Smooth muscle cell (in vitro differentiated cells): ENCODE measurements at regions not wholly inside any gene's neighbourhood (a gene's known extent, or its start where the extent isn't known, plus 50 kb on each side); places are given as distances from the start of the nearest gene placed in this dataset.

Source experiments
- DNase-seq: peaks from one replicate; lab custom pipeline; 2025; ENCODE audit not compliant: unreplicated experiment; lab: John Stamatoyannopoulos, UW
- H2AFZ ChIP-seq: fragments of 200-600 bp; sonication (generic); 2 replicates; pipeline ENCODE4 v1.6.0; 2016; ENCODE audit warnings: antibody characterized with exemption, low read depth, mild to moderate bottlenecking
- H3F3A ChIP-seq: fragments of 200-600 bp; sonication (generic); 2 replicates; pipeline ENCODE4 v1.6.0; 2017; ENCODE audit warnings: antibody characterized with exemption, low read depth
- H3K27ac ChIP-seq: fragments of 200-600 bp; sonication (generic); 2 replicates; pipeline ENCODE4 v1.5.1; 2016; ENCODE audit warnings: low read depth, mild to moderate bottlenecking
- H3K27me3 ChIP-seq: fragments of 200-600 bp; sonication (generic); 2 replicates; pipeline ENCODE4 v1.6.1; 2016; ENCODE audit warnings: low read depth, mild to moderate bottlenecking
- H3K36me3 ChIP-seq: fragments of 200-600 bp; sonication (generic); 2 replicates; pipeline ENCODE4 v1.5.1; 2016; ENCODE audit warnings: low read depth
- H3K4me1 ChIP-seq: fragments of 200-600 bp; sonication (generic); 2 replicates; pipeline ENCODE4 v1.5.1; 2016; ENCODE audit warnings: low read depth
- H3K4me2 ChIP-seq: fragments of 200-600 bp; sonication (generic); 2 replicates; pipeline ENCODE4 v1.6.0; 2016; ENCODE audit warnings: mild to moderate bottlenecking
- H3K4me3 ChIP-seq: fragments of 200-600 bp; sonication (generic); 2 replicates; pipeline ENCODE4 v1.5.1; 2016; ENCODE audit warnings: mild to moderate bottlenecking
- H3K79me2 ChIP-seq: fragments of 200-600 bp; sonication (generic); 2 replicates; pipeline ENCODE4 v1.6.0; 2016; ENCODE audit warnings: low read depth, mild to moderate bottlenecking
- H3K9ac ChIP-seq: fragments of 200-600 bp; sonication (generic); 2 replicates; pipeline ENCODE4 v1.6.0; 2016; ENCODE audit warnings: low read depth
- H3K9me3 ChIP-seq: fragments of 200-600 bp; sonication (generic); replicated peaks from 2 replicates; pipeline ENCODE4 v1.5.1; 2016; ENCODE audit warnings: low read depth
- H4K20me1 ChIP-seq: fragments of 200-600 bp; sonication (generic); 2 replicates; pipeline ENCODE4 v1.6.0; 2016; ENCODE audit warnings: low read depth
- WGBS: methylation state at CpG from one replicate; pipeline ENCODE4 v1.1.7; 2016; ENCODE audit warnings: low lambda C conversion rate; 5-methylcytosine and 5-hydroxymethylcytosine counted together
- TF ChIP-seq, protein P1 (sequence below): fragments of 200-600 bp; sonication (generic); IDR thresholded peaks from 2 replicates; pipeline ENCODE4 v1.5.1; 2017; ENCODE audit warnings: borderline replicate concordance, mild to moderate bottlenecking, antibody characterized with exemption; ENCODE audit not compliant: insufficient read depth, poor library complexity, severe bottlenecking

- Histone ChIP-seq H3K4me2 (no peak overlapping the region), H2AFZ (no peak overlapping the region), H4K20me1 (no peaks in the 10 kb centered on the region), H3K9ac (no peak overlapping the region), H3K27me3 (no peaks in the 10 kb centered on the region), H3K79me2 (no peaks in the 10 kb centered on the region), H3K27ac (no peak overlapping the region), H3F3A (no peaks in the 10 kb centered on the region), H3K36me3 (no peaks in the 10 kb centered on the region), H3K4me3 (no peak overlapping the region), H3K9me3 (no peaks in the 10 kb centered on the region), H3K4me1 (peaks cover 20% of the 10 kb centered on the region)
- DNase-seq: no peak
- 59% methylated on average over 2 of the region's 2 CpGs for WGBS
- TF ChIP-seq, protein P1, sequence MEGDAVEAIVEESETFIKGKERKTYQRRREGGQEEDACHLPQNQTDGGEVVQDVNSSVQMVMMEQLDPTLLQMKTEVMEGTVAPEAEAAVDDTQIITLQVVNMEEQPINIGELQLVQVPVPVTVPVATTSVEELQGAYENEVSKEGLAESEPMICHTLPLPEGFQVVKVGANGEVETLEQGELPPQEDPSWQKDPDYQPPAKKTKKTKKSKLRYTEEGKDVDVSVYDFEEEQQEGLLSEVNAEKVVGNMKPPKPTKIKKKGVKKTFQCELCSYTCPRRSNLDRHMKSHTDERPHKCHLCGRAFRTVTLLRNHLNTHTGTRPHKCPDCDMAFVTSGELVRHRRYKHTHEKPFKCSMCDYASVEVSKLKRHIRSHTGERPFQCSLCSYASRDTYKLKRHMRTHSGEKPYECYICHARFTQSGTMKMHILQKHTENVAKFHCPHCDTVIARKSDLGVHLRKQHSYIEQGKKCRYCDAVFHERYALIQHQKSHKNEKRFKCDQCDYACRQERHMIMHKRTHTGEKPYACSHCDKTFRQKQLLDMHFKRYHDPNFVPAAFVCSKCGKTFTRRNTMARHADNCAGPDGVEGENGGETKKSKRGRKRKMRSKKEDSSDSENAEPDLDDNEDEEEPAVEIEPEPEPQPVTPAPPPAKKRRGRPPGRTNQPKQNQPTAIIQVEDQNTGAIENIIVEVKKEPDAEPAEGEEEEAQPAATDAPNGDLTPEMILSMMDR: no peak
Observed at GRCh38 chr7:15781944-15782343, 95.5 kb upstream of the MEOX2 start.

- H3K4me3 ChIP-seq: no peak overlapping the region
- no peak overlapping the region for H3K4me2 ChIP-seq
- no peaks in the 10 kb centered on the region for H3K9me3 ChIP-seq
- TF ChIP-seq, protein P1: no peak
- H4K20me1 ChIP-seq: no peaks in the 10 kb centered on the region
- H3K27ac ChIP-seq: peak overlapping the region; percentile 40
- no peaks in the 10 kb centered on the region for H3K79me2 ChIP-seq
- H3K4me1 ChIP-seq: peaks cover 20% of the 10 kb centered on the region
- WGBS: 54% methylated on average over 2 of the region's 2 CpGs
- H3F3A ChIP-seq: no peaks in the 10 kb centered on the region
- H3K36me3 ChIP-seq: no peaks in the 10 kb centered on the region
- no peak overlapping the region for H3K9ac ChIP-seq
- no peak overlapping the region for H2AFZ ChIP-seq
- H3K27me3 ChIP-seq: no peaks in the 10 kb centered on the region
- DNase-seq: no peak
Observed at GRCh38 chr7:15780271-15780670, 93.8 kb upstream of the MEOX2 start.

- H3K4me2 ChIP-seq: no peak overlapping the region
- H3K79me2 ChIP-seq: no peaks in the 10 kb centered on the region
- H3K9ac ChIP-seq: no peak overlapping the region
- no peak overlapping the region for H2AFZ ChIP-seq
- no peak overlapping the region for H3K27ac ChIP-seq
- H3K4me1 ChIP-seq: peaks cover 9% of the 10 kb centered on the region
- TF ChIP-seq, protein P1: no peak
- no peaks in the 10 kb centered on the region for H4K20me1 ChIP-seq
- H3K9me3 ChIP-seq: no peaks in the 10 kb centered on the region
- no peaks in the 10 kb centered on the region for H3K27me3 ChIP-seq
- WGBS: 87% methylated on average over 2 of the region's 2 CpGs
- DNase-seq: no peak
- H3K4me3 ChIP-seq: no peak overlapping the region
- no peaks in the 10 kb centered on the region for H3K36me3 ChIP-seq
- no peaks in the 10 kb centered on the region for H3F3A ChIP-seq
Observed at GRCh38 chr7:15778191-15778590, 91.7 kb upstream of the MEOX2 start.

DNA sequence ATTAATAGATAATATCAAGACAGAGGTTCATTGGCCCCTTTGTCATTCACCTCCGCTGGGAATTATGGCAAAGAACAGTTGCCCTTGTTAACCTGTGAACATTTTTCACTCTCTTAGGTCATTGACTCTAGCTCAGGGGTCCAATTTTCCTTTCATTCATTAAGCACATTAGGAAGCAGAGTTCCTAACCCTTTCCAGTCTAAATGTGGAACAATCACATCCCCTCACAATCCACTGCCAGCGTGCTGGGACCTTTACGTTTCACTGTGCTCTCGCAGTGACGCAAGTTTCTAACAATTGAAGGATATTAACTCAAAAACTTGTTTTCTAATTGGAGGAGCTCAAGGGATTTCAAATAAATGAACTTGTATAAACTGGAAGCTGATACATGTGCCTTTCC is 79.3 kb upstream of the MEOX2 start:
- Histone ChIP-seq H3F3A (no peaks in the 10 kb centered on the region), H3K9ac (no peak overlapping the region), H2AFZ (no peak overlapping the region), H3K27me3 (no peaks in the 10 kb centered on the region), H3K9me3 (no peaks in the 10 kb centered on the region), H3K79me2 (no peaks in the 10 kb centered on the region), H4K20me1 (no peaks in the 10 kb centered on the region), H3K4me2 (no peak overlapping the region), H3K4me1 (no peaks in the 10 kb centered on the region), H3K4me3 (no peak overlapping the region), H3K36me3 (no peaks in the 10 kb centered on the region), H3K27ac (no peak overlapping the region)
- 96% methylated on average over 5 of the region's 5 CpGs for WGBS
- TF ChIP-seq, protein P1: no peak
- no peak for DNase-seq
